H1 (cell line): ENCODE measurements at regions not wholly inside any gene's neighbourhood (a gene's known extent, or its start where the extent isn't known, plus 50 kb on each side); places are given as distances from the start of the nearest gene placed in this dataset.
"Not testable (repeated sequence)": the region's sequence is repeated elsewhere in the genome, so short reads cannot be mapped to it uniquely, and the experiment has no call there.

Source experiments
- CREB1 ChIP-seq: IDR thresholded peaks from 2 replicates; pipeline ENCODE4 v1.6.1; 2012; ENCODE audit warnings: inconsistent platforms
- EP300 ChIP-seq, 2 experiments: IDR thresholded peaks; 1 replicate in 1 of 2; 2 replicates in 1 of 2; pipeline ENCODE4 v1.6.1; 2011 to 2012; ENCODE audit warnings: low read depth in 2 of 2, low read length in 2 of 2, mild to moderate bottlenecking in 2 of 2, borderline replicate concordance in 1 of 2, inconsistent platforms in 1 of 2, moderate library complexity in 1 of 2
- EZH2 ChIP-seq: fragments of 200-600 bp; sonication (generic); IDR thresholded peaks from 2 replicates; pipeline ENCODE4 v1.7.1; 2012; ENCODE audit warnings: low read depth, mild to moderate bottlenecking, moderate library complexity, low read length, inconsistent platforms; ENCODE audit not compliant: severe bottlenecking
- JUN ChIP-seq: IDR thresholded peaks from 2 replicates; pipeline ENCODE4 v1.6.1; 2011; ENCODE audit warnings: low read depth, mild to moderate bottlenecking, improper control_type of control experiment, low read length
- POLR2A ChIP-seq, 2 experiments: IDR thresholded peaks; 1 replicate in 1 of 2; 2 replicates in 1 of 2; pipeline ENCODE4 v1.6.1; 2011; ENCODE audit warnings: low read depth in 2 of 2, low read length in 2 of 2, mild to moderate bottlenecking in 2 of 2; ENCODE audit errors: control extremely low read depth in 1 of 2
- SP1 ChIP-seq: IDR thresholded peaks from 2 replicates; pipeline ENCODE4 v1.6.1; 2011; ENCODE audit warnings: low read depth, low read length
- SRF ChIP-seq: IDR thresholded peaks from 2 replicates; pipeline ENCODE4 v1.6.1; 2011; ENCODE audit warnings: mild to moderate bottlenecking, low read depth, low read length, moderate library complexity
- TAF1 ChIP-seq: IDR thresholded peaks from 2 replicates; pipeline ENCODE4 v1.6.1; 2011; ENCODE audit warnings: mild to moderate bottlenecking, low read depth, low read length
- YY1 ChIP-seq: IDR thresholded peaks from 2 replicates; pipeline ENCODE4 v1.6.1; 2011; ENCODE audit warnings: low read depth, mild to moderate bottlenecking, low read length
- ZNF274 ChIP-seq: IDR thresholded peaks from 2 replicates; pipeline ENCODE4 v1.7.0; 2012; ENCODE audit warnings: low read length, borderline replicate concordance; ENCODE audit errors: extremely low read depth
- TF ChIP-seq, protein P1 (sequence below): IDR thresholded peaks from 2 replicates; pipeline ENCODE4 v1.6.1; 2012; ENCODE audit warnings: inconsistent platforms
- TF ChIP-seq, protein P2 (sequence below), 3 experiments: IDR thresholded peaks; 1 replicate in 2 of 3; 2 replicates in 1 of 3; pipeline versions ENCODE4 v1.5.1 to v1.6.1; 2011; ENCODE audit warnings: low read length in 3 of 3, mild to moderate bottlenecking in 3 of 3, inconsistent platforms in 2 of 3, low read depth in 1 of 3, moderate library complexity in 1 of 3; ENCODE audit not compliant: insufficient read depth in 1 of 3; ENCODE audit errors: control extremely low read depth in 1 of 3
- TF ChIP-seq, protein P3 (sequence below): IDR thresholded peaks from 2 replicates; pipeline ENCODE4 v1.6.1; 2011; ENCODE audit warnings: low read depth, mild to moderate bottlenecking, low read length; ENCODE audit not compliant: insufficient read depth
- TF ChIP-seq, protein P4 (sequence below): IDR thresholded peaks from 2 replicates; pipeline ENCODE4 v1.6.1; 2012; ENCODE audit warnings: low read length, inconsistent platforms

DNA sequence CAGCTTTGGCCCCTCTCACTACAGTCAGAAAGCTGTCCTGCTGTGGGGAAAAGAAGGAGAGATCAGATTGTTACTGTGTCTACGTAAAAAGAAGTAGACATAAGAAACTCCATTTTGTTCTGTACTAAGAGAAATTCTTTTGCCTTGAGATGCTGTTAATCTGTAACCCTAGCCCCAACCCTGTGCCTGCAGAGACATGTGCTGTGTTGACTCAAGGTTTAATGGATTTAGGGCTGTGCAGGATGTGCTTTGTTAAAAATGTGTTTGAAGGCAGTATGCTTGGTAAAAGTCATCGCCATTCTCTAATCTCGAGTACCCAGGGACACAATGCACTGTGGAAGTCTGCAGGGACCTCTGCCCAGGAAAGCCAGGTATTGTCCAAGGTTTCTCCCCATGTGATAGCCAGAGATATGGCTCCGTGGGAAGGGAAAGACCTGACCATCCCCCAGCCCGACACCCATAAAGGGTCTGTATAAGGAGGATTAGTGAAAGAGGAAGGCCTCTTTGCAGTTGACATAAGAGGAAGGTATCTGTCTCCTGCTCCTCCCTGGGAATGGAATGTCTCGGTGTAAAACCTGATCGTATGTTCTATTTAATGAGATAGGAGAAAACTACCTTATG, 263.9 kb downstream of the LMX1A start:
- not testable (repeated sequence) for TF ChIP-seq POLR2A (IDR thresholded peaks at IDR 0.05; ENCODE audit: control extremely low read depth in 1 of 2, low read depth in 2 of 2, low read length in 2 of 2); SP1; JUN; YY1; EZH2; SRF; CREB1; TAF1; ZNF274; EP300 (IDR thresholded peaks at IDR 0.05; ENCODE audit: borderline replicate concordance in 1 of 2, low read depth in 2 of 2, low read length in 2 of 2)
- TF ChIP-seq, protein P1, sequence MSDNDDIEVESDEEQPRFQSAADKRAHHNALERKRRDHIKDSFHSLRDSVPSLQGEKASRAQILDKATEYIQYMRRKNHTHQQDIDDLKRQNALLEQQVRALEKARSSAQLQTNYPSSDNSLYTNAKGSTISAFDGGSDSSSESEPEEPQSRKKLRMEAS: not testable (repeated sequence)
- TF ChIP-seq, protein P2, sequence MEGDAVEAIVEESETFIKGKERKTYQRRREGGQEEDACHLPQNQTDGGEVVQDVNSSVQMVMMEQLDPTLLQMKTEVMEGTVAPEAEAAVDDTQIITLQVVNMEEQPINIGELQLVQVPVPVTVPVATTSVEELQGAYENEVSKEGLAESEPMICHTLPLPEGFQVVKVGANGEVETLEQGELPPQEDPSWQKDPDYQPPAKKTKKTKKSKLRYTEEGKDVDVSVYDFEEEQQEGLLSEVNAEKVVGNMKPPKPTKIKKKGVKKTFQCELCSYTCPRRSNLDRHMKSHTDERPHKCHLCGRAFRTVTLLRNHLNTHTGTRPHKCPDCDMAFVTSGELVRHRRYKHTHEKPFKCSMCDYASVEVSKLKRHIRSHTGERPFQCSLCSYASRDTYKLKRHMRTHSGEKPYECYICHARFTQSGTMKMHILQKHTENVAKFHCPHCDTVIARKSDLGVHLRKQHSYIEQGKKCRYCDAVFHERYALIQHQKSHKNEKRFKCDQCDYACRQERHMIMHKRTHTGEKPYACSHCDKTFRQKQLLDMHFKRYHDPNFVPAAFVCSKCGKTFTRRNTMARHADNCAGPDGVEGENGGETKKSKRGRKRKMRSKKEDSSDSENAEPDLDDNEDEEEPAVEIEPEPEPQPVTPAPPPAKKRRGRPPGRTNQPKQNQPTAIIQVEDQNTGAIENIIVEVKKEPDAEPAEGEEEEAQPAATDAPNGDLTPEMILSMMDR (IDR thresholded peaks at IDR 0.05; ENCODE audit: control extremely low read depth in 1 of 3, insufficient read depth in 1 of 3, low read depth in 1 of 3, low read length in 3 of 3): not testable (repeated sequence)
- TF ChIP-seq, protein P3, sequence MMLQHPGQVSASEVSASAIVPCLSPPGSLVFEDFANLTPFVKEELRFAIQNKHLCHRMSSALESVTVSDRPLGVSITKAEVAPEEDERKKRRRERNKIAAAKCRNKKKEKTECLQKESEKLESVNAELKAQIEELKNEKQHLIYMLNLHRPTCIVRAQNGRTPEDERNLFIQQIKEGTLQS: not testable (repeated sequence)
- TF ChIP-seq, protein P4, sequence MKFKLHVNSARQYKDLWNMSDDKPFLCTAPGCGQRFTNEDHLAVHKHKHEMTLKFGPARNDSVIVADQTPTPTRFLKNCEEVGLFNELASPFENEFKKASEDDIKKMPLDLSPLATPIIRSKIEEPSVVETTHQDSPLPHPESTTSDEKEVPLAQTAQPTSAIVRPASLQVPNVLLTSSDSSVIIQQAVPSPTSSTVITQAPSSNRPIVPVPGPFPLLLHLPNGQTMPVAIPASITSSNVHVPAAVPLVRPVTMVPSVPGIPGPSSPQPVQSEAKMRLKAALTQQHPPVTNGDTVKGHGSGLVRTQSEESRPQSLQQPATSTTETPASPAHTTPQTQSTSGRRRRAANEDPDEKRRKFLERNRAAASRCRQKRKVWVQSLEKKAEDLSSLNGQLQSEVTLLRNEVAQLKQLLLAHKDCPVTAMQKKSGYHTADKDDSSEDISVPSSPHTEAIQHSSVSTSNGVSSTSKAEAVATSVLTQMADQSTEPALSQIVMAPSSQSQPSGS: not testable (repeated sequence)
